ENCODE measurements at regions not wholly inside any gene's neighbourhood (a gene's known extent, or its start where the extent isn't known, plus 50 kb on each side); places are given as distances from the start of the nearest gene placed in this dataset.
"Not testable (repeated sequence)": the region's sequence is repeated elsewhere in the genome, so short reads cannot be mapped to it uniquely, and the experiment has no call there.

- Mint-ChIP-seq H3K4me1 (no peaks in the 10 kb centered on the region), H3K27me3 (no peaks in the 10 kb centered on the region), H3K4me3 (no peak overlapping the region), H3K9me3 (peaks cover 10% of the 10 kb centered on the region), H3K27ac (no peak overlapping the region), H3K36me3 (ENCODE audit: low read depth) (no peaks in the 10 kb centered on the region)
- intact Hi-C loops (cut with micrococcal nuclease), result no loop called here
- no peak for DNase-seq
Observed at GRCh38 chr4:160701671-160702070, 1462.1 kb downstream of the FSTL5 start.

- H3K27ac Mint-ChIP-seq, result no peak overlapping the region
- H3K4me3 Mint-ChIP-seq, result no peak overlapping the region
- H3K27me3 Mint-ChIP-seq, result no peaks in the 10 kb centered on the region
- DNase-seq, result no peak
- H3K4me1 Mint-ChIP-seq, result no peaks in the 10 kb centered on the region
- intact Hi-C loops (cut with micrococcal nuclease), result no loop called here
- peaks cover 6% of the 10 kb centered on the region for H3K9me3 Mint-ChIP-seq
- H3K36me3 Mint-ChIP-seq (ENCODE audit: low read depth), result no peaks in the 10 kb centered on the region
Observed at GRCh38 chr4:160709026-160709425, 1454.8 kb downstream of the FSTL5 start.

GRCh38 chr4:160709546-160709945, 1454.3 kb downstream of the FSTL5 start:
- DNase-seq, result no peak
- H3K36me3 Mint-ChIP-seq (ENCODE audit: low read depth), result no peaks in the 10 kb centered on the region
- no peaks in the 10 kb centered on the region for H3K4me1 Mint-ChIP-seq
- intact Hi-C loops (cut with micrococcal nuclease), result no loop called here
- H3K4me3 Mint-ChIP-seq, result no peak overlapping the region
- H3K9me3 Mint-ChIP-seq, result peaks cover 6% of the 10 kb centered on the region
- H3K27me3 Mint-ChIP-seq, result no peaks in the 10 kb centered on the region
- H3K27ac Mint-ChIP-seq, result no peak overlapping the region

GRCh38 chr4:160716551-160716950, 1447.2 kb downstream of the FSTL5 start:
- DNase-seq, result no peak
- no peak overlapping the region for H3K27ac Mint-ChIP-seq
- H3K4me3 Mint-ChIP-seq, result no peak overlapping the region
- H3K4me1 Mint-ChIP-seq, result no peaks in the 10 kb centered on the region
- H3K27me3 Mint-ChIP-seq, result no peaks in the 10 kb centered on the region
- no peaks in the 10 kb centered on the region for H3K36me3 Mint-ChIP-seq (ENCODE audit: low read depth)
- intact Hi-C loops (cut with micrococcal nuclease), result no loop called here
- H3K9me3 Mint-ChIP-seq, result no peaks in the 10 kb centered on the region

GRCh38 chr4:160717848-160718247, 1446.0 kb downstream of the FSTL5 start:
- Mint-ChIP-seq H3K9me3 (no peaks in the 10 kb centered on the region), H3K4me1 (no peaks in the 10 kb centered on the region), H3K4me3 (no peak overlapping the region), H3K36me3 (ENCODE audit: low read depth) (no peaks in the 10 kb centered on the region), H3K27me3 (no peaks in the 10 kb centered on the region), H3K27ac (no peak overlapping the region)
- intact Hi-C loops (cut with micrococcal nuclease), result no loop called here
- no peak for DNase-seq

- Mint-ChIP-seq H3K36me3 (ENCODE audit: low read depth) (no peaks in the 10 kb centered on the region), H3K9me3 (no peaks in the 10 kb centered on the region), H3K4me3 (no peak overlapping the region), H3K27ac (no peak overlapping the region), H3K4me1 (no peaks in the 10 kb centered on the region), H3K27me3 (no peaks in the 10 kb centered on the region)
- intact Hi-C loops (cut with micrococcal nuclease), result no loop called here
- DNase-seq, result no peak
Observed at GRCh38 chr4:160724063-160724462, 1439.7 kb downstream of the FSTL5 start.

GRCh38 chr4:160745126-160745525, 1418.7 kb downstream of the FSTL5 start:
- intact Hi-C loops (cut with micrococcal nuclease), result no loop called here
- no peaks in the 10 kb centered on the region for H3K36me3 Mint-ChIP-seq (ENCODE audit: low read depth)
- no peaks in the 10 kb centered on the region for H3K4me1 Mint-ChIP-seq
- DNase-seq, result no peak
- H3K4me3 Mint-ChIP-seq, result no peak overlapping the region
- H3K27ac Mint-ChIP-seq, result no peak overlapping the region
- no peaks in the 10 kb centered on the region for H3K27me3 Mint-ChIP-seq
- no peaks in the 10 kb centered on the region for H3K9me3 Mint-ChIP-seq

GRCh38 chr4:160746585-160746984, 1417.2 kb downstream of the FSTL5 start:
- DNase-seq; H3K36me3 Mint-ChIP-seq (ENCODE audit: low read depth); H3K27ac Mint-ChIP-seq; H3K4me1 Mint-ChIP-seq; H3K9me3 Mint-ChIP-seq; H3K4me3 Mint-ChIP-seq; intact Hi-C loops (cut with micrococcal nuclease); H3K27me3 Mint-ChIP-seq: not testable (repeated sequence)

GRCh38 chr4:160772668-160773067, 1391.1 kb downstream of the FSTL5 start:
- H3K4me1 Mint-ChIP-seq, result no peaks in the 10 kb centered on the region
- no peak overlapping the region for H3K4me3 Mint-ChIP-seq
- intact Hi-C loops (cut with micrococcal nuclease), result no loop called here
- H3K9me3 Mint-ChIP-seq, result no peaks in the 10 kb centered on the region
- no peaks in the 10 kb centered on the region for H3K36me3 Mint-ChIP-seq (ENCODE audit: low read depth)
- no peak overlapping the region for H3K27ac Mint-ChIP-seq
- no peaks in the 10 kb centered on the region for H3K27me3 Mint-ChIP-seq
- no peak for DNase-seq

- Mint-ChIP-seq H3K9me3 (peaks cover 13% of the 10 kb centered on the region), H3K4me1 (no peaks in the 10 kb centered on the region)
- intact Hi-C loops (cut with micrococcal nuclease), result no loop called here
Observed at GRCh38 chr4:160795216-160795615, 1368.6 kb downstream of the FSTL5 start.

GRCh38 chr4:160808174-160808573, 1355.6 kb downstream of the FSTL5 start:
- no peak overlapping the region for H3K27ac Mint-ChIP-seq
- no peaks in the 10 kb centered on the region for H3K4me1 Mint-ChIP-seq
- no peaks in the 10 kb centered on the region for H3K36me3 Mint-ChIP-seq (ENCODE audit: low read depth)
- no peak overlapping the region for H3K4me3 Mint-ChIP-seq
- intact Hi-C loops (cut with micrococcal nuclease), result no loop called here
- no peaks in the 10 kb centered on the region for H3K9me3 Mint-ChIP-seq
- no peak for DNase-seq
- no peaks in the 10 kb centered on the region for H3K27me3 Mint-ChIP-seq

More at GRCh38 chr4:160795216-160795615, 1368.6 kb downstream of the FSTL5 start:
- H3K27me3 Mint-ChIP-seq, result no peaks in the 10 kb centered on the region
- H3K36me3 Mint-ChIP-seq (ENCODE audit: low read depth), result no peaks in the 10 kb centered on the region
- H3K27ac Mint-ChIP-seq, result no peak overlapping the region
- DNase-seq, result no peak
- H3K4me3 Mint-ChIP-seq, result no peak overlapping the region

GRCh38 chr4:160809576-160809975, 1354.2 kb downstream of the FSTL5 start:
- H3K36me3 Mint-ChIP-seq (ENCODE audit: low read depth), result no peaks in the 10 kb centered on the region
- no peaks in the 10 kb centered on the region for H3K27me3 Mint-ChIP-seq
- no peaks in the 10 kb centered on the region for H3K9me3 Mint-ChIP-seq
- no peak overlapping the region for H3K27ac Mint-ChIP-seq
- DNase-seq, result no peak
- H3K4me1 Mint-ChIP-seq, result no peaks in the 10 kb centered on the region
- intact Hi-C loops (cut with micrococcal nuclease), result no loop called here
- no peak overlapping the region for H3K4me3 Mint-ChIP-seq

- Mint-ChIP-seq H3K9me3 (no peaks in the 10 kb centered on the region), H3K4me3 (no peak overlapping the region), H3K4me1 (no peaks in the 10 kb centered on the region), H3K27ac (no peak overlapping the region), H3K27me3 (no peaks in the 10 kb centered on the region), H3K36me3 (ENCODE audit: low read depth) (no peaks in the 10 kb centered on the region)
- intact Hi-C loops (cut with micrococcal nuclease), result no loop called here
- DNase-seq, result no peak
Observed at GRCh38 chr4:160810424-160810823, 1353.4 kb downstream of the FSTL5 start.

GRCh38 chr4:160810941-160811340, 1352.9 kb downstream of the FSTL5 start:
- H3K36me3 Mint-ChIP-seq (ENCODE audit: low read depth), result no peaks in the 10 kb centered on the region
- intact Hi-C loops (cut with micrococcal nuclease), result no loop called here
- H3K4me1 Mint-ChIP-seq, result no peaks in the 10 kb centered on the region
- no peaks in the 10 kb centered on the region for H3K27me3 Mint-ChIP-seq
- no peak for DNase-seq
- H3K4me3 Mint-ChIP-seq, result no peak overlapping the region
- H3K27ac Mint-ChIP-seq, result no peak overlapping the region
- no peaks in the 10 kb centered on the region for H3K9me3 Mint-ChIP-seq

- DNase-seq, result no peak
- no peaks in the 10 kb centered on the region for H3K27me3 Mint-ChIP-seq
- H3K4me3 Mint-ChIP-seq, result no peak overlapping the region
- intact Hi-C loops (cut with micrococcal nuclease), result no loop called here
- no peaks in the 10 kb centered on the region for H3K4me1 Mint-ChIP-seq
- no peaks in the 10 kb centered on the region for H3K9me3 Mint-ChIP-seq
- no peaks in the 10 kb centered on the region for H3K36me3 Mint-ChIP-seq (ENCODE audit: low read depth)
- no peak overlapping the region for H3K27ac Mint-ChIP-seq
Observed at GRCh38 chr4:160811956-160812355, 1351.8 kb downstream of the FSTL5 start.

Measured in activated CD4-positive, alpha-beta T cell treated with anti-CD3 and anti-CD28 coated beads, Interleukin-2, amount 10 ng/mL, durations not matched to agents 24 days and 14 days (primary cell).